Chondrocyte (in vitro differentiated cells): ENCODE measurements at regions not wholly inside any gene's neighbourhood (a gene's known extent, or its start where the extent isn't known, plus 50 kb on each side); places are given as distances from the start of the nearest gene placed in this dataset.

Experiments used
- DNase-seq: peaks from one replicate; pipeline ENCODE4 v3.0.0; 2021; ENCODE audit warnings: mixed read lengths, low spot score
- H3K27ac Mint-ChIP-seq: one replicate; pipeline ENCODE4 v1.8.0; 2021; ENCODE audit warnings: mild to moderate bottlenecking, moderate library complexity, mixed read lengths; ENCODE audit not compliant: unreplicated experiment
- H3K27me3 Mint-ChIP-seq: 2 replicates; pipeline ENCODE4 v1.8.0; 2021; ENCODE audit warnings: low read depth, mixed read lengths
- H3K36me3 Mint-ChIP-seq: 2 replicates; pipeline ENCODE4 v1.8.0; 2021; ENCODE audit warnings: low read depth, mixed read lengths
- H3K4me1 Mint-ChIP-seq: 2 replicates; pipeline ENCODE4 v1.8.0; 2021; ENCODE audit warnings: low read depth, mild to moderate bottlenecking, mixed read lengths
- H3K4me3 Mint-ChIP-seq: one replicate; pipeline ENCODE4 v1.8.0; 2021; ENCODE audit warnings: mild to moderate bottlenecking, moderate library complexity, mixed read lengths; ENCODE audit not compliant: unreplicated experiment
- H3K9me3 Mint-ChIP-seq: 2 replicates; pipeline ENCODE4 v1.8.0; 2021; ENCODE audit warnings: low read depth, mixed read lengths
- TF ChIP-seq, protein P1 (sequence below): fragments of 200-600 bp; sonication (generic); IDR thresholded peaks from 2 replicates; pipeline ENCODE4 v1.5.0; 2021; ENCODE audit warnings: antibody characterized with exemption, mild to moderate bottlenecking, moderate library complexity

DNA sequence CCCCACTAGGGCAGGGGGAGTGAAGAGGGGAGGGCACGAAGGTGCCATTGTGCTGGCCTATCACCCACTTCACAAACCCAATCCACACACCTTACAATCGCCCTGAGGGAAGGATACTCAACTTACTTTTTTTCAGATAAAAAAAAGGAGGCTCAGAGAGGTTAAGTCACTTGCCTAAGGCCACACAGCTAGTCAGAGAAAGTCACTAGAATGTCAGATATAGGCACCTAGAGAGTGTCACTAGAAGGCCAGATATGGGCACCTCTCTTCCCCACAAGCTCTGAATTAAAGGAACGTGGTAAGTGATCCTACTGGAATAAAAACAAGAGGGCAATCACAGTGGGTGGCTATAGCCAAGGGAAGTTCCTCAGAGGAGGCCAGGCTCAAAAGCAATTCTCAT lies 204.5 kb upstream of the ASIC2 start:
- Mint-ChIP-seq H3K9me3 (no peaks in the 10 kb centered on the region), H3K27ac (no peak overlapping the region), H3K27me3 (no peaks in the 10 kb centered on the region), H3K36me3 (no peaks in the 10 kb centered on the region), H3K4me1 (no peaks in the 10 kb centered on the region), H3K4me3 (no peak overlapping the region)
- TF ChIP-seq, protein P1, sequence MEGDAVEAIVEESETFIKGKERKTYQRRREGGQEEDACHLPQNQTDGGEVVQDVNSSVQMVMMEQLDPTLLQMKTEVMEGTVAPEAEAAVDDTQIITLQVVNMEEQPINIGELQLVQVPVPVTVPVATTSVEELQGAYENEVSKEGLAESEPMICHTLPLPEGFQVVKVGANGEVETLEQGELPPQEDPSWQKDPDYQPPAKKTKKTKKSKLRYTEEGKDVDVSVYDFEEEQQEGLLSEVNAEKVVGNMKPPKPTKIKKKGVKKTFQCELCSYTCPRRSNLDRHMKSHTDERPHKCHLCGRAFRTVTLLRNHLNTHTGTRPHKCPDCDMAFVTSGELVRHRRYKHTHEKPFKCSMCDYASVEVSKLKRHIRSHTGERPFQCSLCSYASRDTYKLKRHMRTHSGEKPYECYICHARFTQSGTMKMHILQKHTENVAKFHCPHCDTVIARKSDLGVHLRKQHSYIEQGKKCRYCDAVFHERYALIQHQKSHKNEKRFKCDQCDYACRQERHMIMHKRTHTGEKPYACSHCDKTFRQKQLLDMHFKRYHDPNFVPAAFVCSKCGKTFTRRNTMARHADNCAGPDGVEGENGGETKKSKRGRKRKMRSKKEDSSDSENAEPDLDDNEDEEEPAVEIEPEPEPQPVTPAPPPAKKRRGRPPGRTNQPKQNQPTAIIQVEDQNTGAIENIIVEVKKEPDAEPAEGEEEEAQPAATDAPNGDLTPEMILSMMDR = no peak
- no peak for DNase-seq

DNA sequence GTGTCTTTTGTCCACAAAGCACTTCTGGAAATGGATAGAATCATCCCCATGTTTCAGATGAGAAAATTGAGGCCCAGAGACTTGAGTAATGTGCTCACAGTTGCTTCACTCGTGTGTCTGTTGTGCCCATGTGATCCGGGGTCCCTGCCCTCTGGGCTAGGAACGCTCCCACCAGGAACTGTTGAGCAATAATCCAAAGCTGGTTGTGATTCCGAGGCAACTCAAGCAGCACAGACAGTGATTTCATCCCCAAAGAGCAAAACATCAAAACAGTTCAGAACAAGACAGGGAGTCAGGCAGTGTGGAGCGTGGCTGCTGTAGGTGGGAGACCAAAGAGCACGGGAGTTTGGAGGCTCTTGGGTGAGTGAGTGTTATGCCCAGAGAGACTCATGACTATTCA lies 205.0 kb upstream of the ASIC2 start:
- Mint-ChIP-seq H3K9me3 (no peaks in the 10 kb centered on the region), H3K4me1 (no peaks in the 10 kb centered on the region), H3K4me3 (no peak overlapping the region), H3K27ac (no peak overlapping the region), H3K36me3 (no peaks in the 10 kb centered on the region), H3K27me3 (no peaks in the 10 kb centered on the region)
- TF ChIP-seq, protein P1 = no peak
- no peak for DNase-seq

DNA sequence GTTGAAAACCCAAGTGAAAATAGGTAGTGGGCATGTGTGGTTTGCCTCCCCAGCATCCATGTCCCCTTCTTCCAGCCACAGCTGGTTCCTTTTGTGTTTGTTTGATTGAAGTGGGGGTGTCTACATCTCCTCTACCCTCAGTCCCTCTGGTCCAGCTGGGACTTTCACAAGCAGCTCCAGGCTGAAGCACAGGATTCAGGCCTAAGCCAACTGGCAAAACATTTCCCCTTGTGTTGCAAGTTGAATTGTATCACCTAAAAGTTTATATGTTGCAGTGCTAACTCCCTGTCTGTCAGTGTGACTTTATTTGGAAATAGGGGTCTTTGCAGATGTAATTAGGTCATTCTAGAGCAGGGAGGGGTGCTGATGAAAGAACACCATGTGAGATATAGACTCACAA lies 205.9 kb upstream of the ASIC2 start:
- TF ChIP-seq, protein P1 = no peak
- no peaks in the 10 kb centered on the region for H3K4me1 Mint-ChIP-seq
- H3K4me3 Mint-ChIP-seq = no peak overlapping the region
- H3K9me3 Mint-ChIP-seq = no peaks in the 10 kb centered on the region
- H3K27me3 Mint-ChIP-seq = peaks cover 2% of the 10 kb centered on the region
- DNase-seq = no peak
- H3K36me3 Mint-ChIP-seq = no peaks in the 10 kb centered on the region
- H3K27ac Mint-ChIP-seq = no peak overlapping the region

DNA sequence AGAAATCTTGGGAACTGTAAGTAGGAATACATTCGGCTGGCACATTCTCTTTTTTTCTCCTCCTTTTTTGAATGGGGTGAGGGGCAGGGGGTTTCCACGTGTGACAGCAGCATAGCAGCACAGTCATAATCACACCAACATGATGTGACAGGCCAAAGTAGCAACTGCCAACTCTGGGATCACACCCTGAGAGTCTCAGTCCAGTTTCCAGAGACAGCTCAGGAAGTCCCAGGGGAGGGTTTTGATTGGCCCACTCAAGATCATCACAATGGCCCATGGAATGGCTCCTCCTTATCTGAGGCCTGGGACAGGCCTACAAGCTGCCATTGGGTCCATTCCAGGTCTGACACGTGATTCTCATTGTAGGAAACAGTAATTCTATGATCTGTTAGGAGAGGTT lies 207.1 kb upstream of the ASIC2 start:
- H3K27me3 Mint-ChIP-seq = peaks cover 5% of the 10 kb centered on the region
- H3K4me3 Mint-ChIP-seq = no peak overlapping the region
- no peaks in the 10 kb centered on the region for H3K4me1 Mint-ChIP-seq
- no peak overlapping the region for H3K27ac Mint-ChIP-seq
- H3K9me3 Mint-ChIP-seq = no peaks in the 10 kb centered on the region
- no peak for DNase-seq
- H3K36me3 Mint-ChIP-seq = no peaks in the 10 kb centered on the region
- TF ChIP-seq, protein P1 = no peak

DNA sequence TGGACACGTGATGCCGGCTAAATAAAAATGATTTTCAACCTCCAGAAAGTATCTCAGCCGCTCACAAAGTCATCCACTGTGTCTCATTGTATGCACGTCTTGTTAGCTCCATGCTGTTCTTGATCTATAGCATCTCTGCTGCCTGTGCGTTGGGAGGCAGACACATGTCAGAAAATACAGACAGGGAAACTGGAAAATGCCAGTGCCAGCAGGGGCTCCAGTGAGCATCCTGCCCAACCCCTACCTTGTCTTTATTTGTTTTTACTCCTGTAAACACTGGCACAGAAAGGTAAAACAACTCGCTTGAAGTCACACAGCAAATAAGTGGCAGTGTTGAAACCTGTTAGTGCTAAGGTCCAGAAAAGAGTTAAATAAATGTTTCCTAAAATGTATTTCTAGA lies 208.1 kb upstream of the ASIC2 start:
- no peak for DNase-seq
- Mint-ChIP-seq H3K36me3 (no peaks in the 10 kb centered on the region), H3K27me3 (peaks cover 5% of the 10 kb centered on the region), H3K27ac (no peak overlapping the region), H3K9me3 (no peaks in the 10 kb centered on the region), H3K4me1 (no peaks in the 10 kb centered on the region), H3K4me3 (no peak overlapping the region)
- TF ChIP-seq, protein P1 = no peak
